Neural crest cell (in vitro differentiated cells): ENCODE measurements at regions not wholly inside any gene's neighbourhood (a gene's known extent, or its start where the extent isn't known, plus 50 kb on each side); places are given as distances from the start of the nearest gene placed in this dataset.
"Not testable (repeated sequence)": the region's sequence is repeated elsewhere in the genome, so short reads cannot be mapped to it uniquely, and the experiment has no call there.

ENCODE experiments used
- DNase-seq: peaks from one replicate; pipeline ENCODE4 v3.0.0; 2021; ENCODE audit warnings: low read depth, mixed read lengths, low spot score
- H3K27ac Mint-ChIP-seq: one replicate; pipeline ENCODE4 v1.8.0; 2021; ENCODE audit warnings: mild to moderate bottlenecking, mixed read lengths; ENCODE audit not compliant: unreplicated experiment
- H3K27me3 Mint-ChIP-seq: 2 replicates; pipeline ENCODE4 v1.8.0; 2021; ENCODE audit warnings: low read depth, mild to moderate bottlenecking, mixed read lengths
- H3K36me3 Mint-ChIP-seq: 2 replicates; pipeline ENCODE4 v1.8.0; 2021; ENCODE audit warnings: low read depth, mild to moderate bottlenecking, mixed read lengths
- H3K4me1 Mint-ChIP-seq: 2 replicates; pipeline ENCODE4 v1.8.0; 2021; ENCODE audit warnings: mixed read lengths
- H3K4me3 Mint-ChIP-seq: one replicate; pipeline ENCODE4 v1.8.0; 2021; ENCODE audit warnings: mild to moderate bottlenecking, mixed read lengths
- H3K9me3 Mint-ChIP-seq: 2 replicates; pipeline ENCODE4 v1.8.0; 2021; ENCODE audit warnings: mixed read lengths
- TF ChIP-seq, protein P1 (sequence below): fragments of 200-600 bp; sonication (generic); conservative IDR thresholded peaks from 2 replicates; pipeline ENCODE4 v1.5.0; 2021; ENCODE audit warnings: antibody characterized with exemption, mild to moderate bottlenecking

GRCh38 chr1:47663286-47663685 is 225.4 kb downstream of the FOXD2 start:
- H3K36me3 Mint-ChIP-seq: no peaks in the 10 kb centered on the region
- no peaks in the 10 kb centered on the region for H3K9me3 Mint-ChIP-seq
- peaks cover 6% of the 10 kb centered on the region for H3K27me3 Mint-ChIP-seq
- H3K4me1 Mint-ChIP-seq: peaks cover 5% of the 10 kb centered on the region
- no peak overlapping the region for H3K27ac Mint-ChIP-seq
- DNase-seq: no peak
- no peak overlapping the region for H3K4me3 Mint-ChIP-seq
- TF ChIP-seq, protein P1, sequence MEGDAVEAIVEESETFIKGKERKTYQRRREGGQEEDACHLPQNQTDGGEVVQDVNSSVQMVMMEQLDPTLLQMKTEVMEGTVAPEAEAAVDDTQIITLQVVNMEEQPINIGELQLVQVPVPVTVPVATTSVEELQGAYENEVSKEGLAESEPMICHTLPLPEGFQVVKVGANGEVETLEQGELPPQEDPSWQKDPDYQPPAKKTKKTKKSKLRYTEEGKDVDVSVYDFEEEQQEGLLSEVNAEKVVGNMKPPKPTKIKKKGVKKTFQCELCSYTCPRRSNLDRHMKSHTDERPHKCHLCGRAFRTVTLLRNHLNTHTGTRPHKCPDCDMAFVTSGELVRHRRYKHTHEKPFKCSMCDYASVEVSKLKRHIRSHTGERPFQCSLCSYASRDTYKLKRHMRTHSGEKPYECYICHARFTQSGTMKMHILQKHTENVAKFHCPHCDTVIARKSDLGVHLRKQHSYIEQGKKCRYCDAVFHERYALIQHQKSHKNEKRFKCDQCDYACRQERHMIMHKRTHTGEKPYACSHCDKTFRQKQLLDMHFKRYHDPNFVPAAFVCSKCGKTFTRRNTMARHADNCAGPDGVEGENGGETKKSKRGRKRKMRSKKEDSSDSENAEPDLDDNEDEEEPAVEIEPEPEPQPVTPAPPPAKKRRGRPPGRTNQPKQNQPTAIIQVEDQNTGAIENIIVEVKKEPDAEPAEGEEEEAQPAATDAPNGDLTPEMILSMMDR: no peak

- Mint-ChIP-seq H3K36me3 (no peaks in the 10 kb centered on the region), H3K27ac (no peak overlapping the region), H3K4me3 (no peak overlapping the region), H3K27me3 (peaks cover 6% of the 10 kb centered on the region), H3K9me3 (peaks cover 2% of the 10 kb centered on the region), H3K4me1 (peaks cover 2% of the 10 kb centered on the region)
- no peak for DNase-seq
- TF ChIP-seq, protein P1: no peak
These were observed 226.5 kb downstream of the FOXD2 start for GRCh38 chr1:47664356-47664755.

GRCh38 chr1:47664896-47665295 is 227.1 kb downstream of the FOXD2 start:
- H3K27me3 Mint-ChIP-seq, H3K36me3 Mint-ChIP-seq, DNase-seq, H3K4me1 Mint-ChIP-seq, H3K27ac Mint-ChIP-seq, H3K4me3 Mint-ChIP-seq, H3K9me3 Mint-ChIP-seq: not testable (repeated sequence)

- DNase-seq: no peak
- peaks cover 6% of the 10 kb centered on the region for H3K27me3 Mint-ChIP-seq
- peaks cover 21% of the 10 kb centered on the region for H3K9me3 Mint-ChIP-seq
These were observed 231.3 kb downstream of the FOXD2 start for GRCh38 chr1:47669081-47669585.

GRCh38 chr1:47672622-47673021 is 234.8 kb downstream of the FOXD2 start:
- Mint-ChIP-seq H3K9me3 (peaks cover 21% of the 10 kb centered on the region), H3K27ac (no peak overlapping the region), H3K27me3 (peaks cover 12% of the 10 kb centered on the region), H3K36me3 (peaks cover 10% of the 10 kb centered on the region), H3K4me1 (peaks cover 10% of the 10 kb centered on the region), H3K4me3 (no peak overlapping the region)
- DNase-seq: no peak
- TF ChIP-seq, protein P1: no peak

More at GRCh38 chr1:47669081-47669585, 231.3 kb downstream of the FOXD2 start:
- Mint-ChIP-seq H3K4me1 (no peaks in the 10 kb centered on the region), H3K27ac (no peak overlapping the region), H3K4me3 (no peak overlapping the region), H3K36me3 (peaks cover 10% of the 10 kb centered on the region)
- TF ChIP-seq, protein P1: no peak

DNA sequence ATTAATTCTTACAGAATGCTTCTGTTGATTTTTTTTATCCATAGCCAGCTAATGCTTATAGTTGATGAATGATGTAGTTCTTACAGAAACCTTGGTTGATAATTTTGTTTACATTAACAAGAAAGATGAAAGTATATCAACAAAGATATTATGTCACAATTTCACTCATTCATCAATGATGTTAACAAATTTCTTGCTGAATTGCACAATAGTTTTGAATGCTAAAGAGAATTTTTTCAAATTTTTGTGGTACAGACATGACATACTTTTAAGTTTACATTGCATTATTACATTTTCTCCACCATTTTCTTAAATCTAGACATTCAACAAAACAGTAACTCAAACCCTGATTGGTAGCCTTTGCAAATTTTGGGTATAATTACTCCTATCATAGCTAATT is 236.3 kb downstream of the FOXD2 start:
- H3K36me3 Mint-ChIP-seq: peaks cover 10% of the 10 kb centered on the region
- H3K27me3 Mint-ChIP-seq: peaks cover 18% of the 10 kb centered on the region
- no peak for DNase-seq
- H3K9me3 Mint-ChIP-seq: peaks cover 19% of the 10 kb centered on the region
- no peak overlapping the region for H3K4me3 Mint-ChIP-seq
- H3K4me1 Mint-ChIP-seq: peaks cover 18% of the 10 kb centered on the region
- no peak overlapping the region for H3K27ac Mint-ChIP-seq
- TF ChIP-seq, protein P1: no peak
